ENCODE measurements at regions not wholly inside any gene's neighbourhood (a gene's known extent, or its start where the extent isn't known, plus 50 kb on each side); places are given as distances from the start of the nearest gene placed in this dataset.

DNA sequence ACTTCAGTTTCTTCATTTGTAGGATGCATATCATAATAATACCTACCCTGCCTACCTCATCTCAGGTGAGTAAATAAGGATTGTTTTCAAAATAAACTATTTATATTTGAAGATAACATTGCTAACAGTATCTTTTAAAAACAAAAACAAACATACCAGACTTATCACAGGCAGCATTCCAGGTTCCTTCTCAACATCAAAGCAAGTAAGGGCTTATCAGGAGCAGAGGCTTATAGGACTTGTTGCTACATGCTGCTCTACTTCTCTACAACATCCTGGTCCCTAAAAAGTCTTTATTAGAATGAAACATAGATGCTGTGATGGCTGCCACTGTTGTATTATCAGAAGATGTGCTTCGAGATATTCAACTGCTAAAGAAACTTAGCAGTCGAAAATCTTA is 149.2 kb upstream of the PRDM1 start:
- intact Hi-C loops (cut with micrococcal nuclease; ENCODE audit: unreplicated experiment), result no loop called here
- H3K9me3 ChIP-seq (ENCODE audit: insufficient read depth, low read depth), result no peaks in the 10 kb centered on the region
- POLR2A ChIA-PET (ENCODE audit: unreplicated experiment), result no interaction called here
- no peaks in the 10 kb centered on the region for H3K36me3 ChIP-seq (ENCODE audit: low read depth)
- BruUV-seq (replicated peaks), result no TSS peak
- no peaks in the 10 kb centered on the region for H3K27me3 ChIP-seq (ENCODE audit: insufficient read depth, low read depth)
- no peaks in the 10 kb centered on the region for H3K9me2 ChIP-seq (ENCODE audit: insufficient read depth)
- no peak overlapping the region for H3K4me3 ChIP-seq
- no peaks in the 10 kb centered on the region for H3F3A ChIP-seq (ENCODE audit: insufficient read depth, low read depth)
- no peaks in the 10 kb centered on the region for H3K79me2 ChIP-seq (ENCODE audit: low read depth)
- no peaks in the 10 kb centered on the region for H3K4me1 ChIP-seq (replicated peaks; ENCODE audit: insufficient read depth)
- H2AFZ ChIP-seq, result no peak overlapping the region
- DNase-seq, result no peak
- CTCF ChIA-PET, result no interaction called here
- no peak overlapping the region for H3K4me2 ChIP-seq
- no peak overlapping the region for H3K27ac ChIP-seq
- no peaks in the 10 kb centered on the region for H4K20me1 ChIP-seq (ENCODE audit: insufficient read depth)
- TF ChIP-seq EZH2 (IDR thresholded peaks at IDR 0.05; ENCODE audit: low read depth), result no peak
- TF ChIP-seq, protein P1, sequence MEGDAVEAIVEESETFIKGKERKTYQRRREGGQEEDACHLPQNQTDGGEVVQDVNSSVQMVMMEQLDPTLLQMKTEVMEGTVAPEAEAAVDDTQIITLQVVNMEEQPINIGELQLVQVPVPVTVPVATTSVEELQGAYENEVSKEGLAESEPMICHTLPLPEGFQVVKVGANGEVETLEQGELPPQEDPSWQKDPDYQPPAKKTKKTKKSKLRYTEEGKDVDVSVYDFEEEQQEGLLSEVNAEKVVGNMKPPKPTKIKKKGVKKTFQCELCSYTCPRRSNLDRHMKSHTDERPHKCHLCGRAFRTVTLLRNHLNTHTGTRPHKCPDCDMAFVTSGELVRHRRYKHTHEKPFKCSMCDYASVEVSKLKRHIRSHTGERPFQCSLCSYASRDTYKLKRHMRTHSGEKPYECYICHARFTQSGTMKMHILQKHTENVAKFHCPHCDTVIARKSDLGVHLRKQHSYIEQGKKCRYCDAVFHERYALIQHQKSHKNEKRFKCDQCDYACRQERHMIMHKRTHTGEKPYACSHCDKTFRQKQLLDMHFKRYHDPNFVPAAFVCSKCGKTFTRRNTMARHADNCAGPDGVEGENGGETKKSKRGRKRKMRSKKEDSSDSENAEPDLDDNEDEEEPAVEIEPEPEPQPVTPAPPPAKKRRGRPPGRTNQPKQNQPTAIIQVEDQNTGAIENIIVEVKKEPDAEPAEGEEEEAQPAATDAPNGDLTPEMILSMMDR (conservative IDR thresholded peaks at IDR 0.05), result no peak

DNA sequence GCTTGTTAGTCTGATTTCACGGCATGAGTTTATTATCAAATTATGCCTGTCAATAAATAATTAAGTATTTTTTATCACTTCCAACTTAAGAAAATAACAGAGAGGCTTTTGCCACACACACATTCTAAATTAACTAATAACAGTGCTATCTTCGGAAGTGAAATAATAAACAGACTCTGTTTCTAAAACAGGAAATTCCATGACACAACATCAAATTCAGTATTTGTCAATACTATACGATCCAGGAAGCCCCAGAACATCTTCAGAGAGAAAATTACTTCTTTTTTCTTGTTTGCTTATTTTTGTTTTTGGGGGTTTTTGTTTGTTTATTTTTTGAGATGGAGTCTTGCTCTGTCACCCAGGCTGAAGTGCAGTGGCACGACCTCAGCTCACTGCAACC is 150.7 kb upstream of the PRDM1 start:
- no peak overlapping the region for H2AFZ ChIP-seq
- no peaks in the 10 kb centered on the region for H3K79me2 ChIP-seq (ENCODE audit: low read depth)
- intact Hi-C loops (cut with micrococcal nuclease; ENCODE audit: unreplicated experiment), result no loop called here
- DNase-seq, result no peak
- TF ChIP-seq, protein P1 (conservative IDR thresholded peaks at IDR 0.05), result no peak
- no peak for TF ChIP-seq EZH2 (IDR thresholded peaks at IDR 0.05; ENCODE audit: low read depth)
- H3K9me3 ChIP-seq (ENCODE audit: insufficient read depth, low read depth), result no peaks in the 10 kb centered on the region
- no peaks in the 10 kb centered on the region for H3F3A ChIP-seq (ENCODE audit: insufficient read depth, low read depth)
- H3K27me3 ChIP-seq (ENCODE audit: insufficient read depth, low read depth), result no peaks in the 10 kb centered on the region
- POLR2A ChIA-PET (ENCODE audit: unreplicated experiment), result no interaction called here
- no peaks in the 10 kb centered on the region for H3K36me3 ChIP-seq (ENCODE audit: low read depth)
- no peaks in the 10 kb centered on the region for H3K4me1 ChIP-seq (replicated peaks; ENCODE audit: insufficient read depth)
- no peaks in the 10 kb centered on the region for H3K9me2 ChIP-seq (ENCODE audit: insufficient read depth)
- H3K27ac ChIP-seq, result no peak overlapping the region
- H3K4me3 ChIP-seq, result no peak overlapping the region
- no TSS peak for BruUV-seq (replicated peaks)
- H4K20me1 ChIP-seq (ENCODE audit: insufficient read depth), result no peaks in the 10 kb centered on the region
- H3K4me2 ChIP-seq, result no peak overlapping the region
- CTCF ChIA-PET, result no interaction called here

DNA sequence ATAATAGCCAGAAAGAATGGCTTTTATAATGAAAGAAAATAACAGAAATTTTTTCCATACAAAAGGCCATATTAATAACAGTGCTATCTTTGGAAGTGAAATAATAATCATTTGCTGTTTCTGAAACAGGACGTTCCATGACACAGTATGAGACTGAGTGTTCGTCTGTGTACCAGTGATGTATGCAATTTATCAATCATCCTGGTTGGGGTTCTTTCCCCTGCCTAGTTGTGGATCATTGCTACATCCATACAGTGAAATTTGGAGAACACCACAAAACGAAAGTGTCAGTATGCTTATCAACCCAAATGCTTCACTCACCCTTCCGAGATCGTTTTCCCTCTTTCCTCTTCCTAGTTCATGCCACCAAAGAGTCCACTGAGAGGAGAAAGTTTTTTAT is 151.4 kb upstream of the PRDM1 start:
- BruUV-seq (replicated peaks), result no TSS peak
- H3K27ac ChIP-seq, result no peak overlapping the region
- no peak for DNase-seq
- no peaks in the 10 kb centered on the region for H3K9me2 ChIP-seq (ENCODE audit: insufficient read depth)
- no peaks in the 10 kb centered on the region for H3K9me3 ChIP-seq (ENCODE audit: insufficient read depth, low read depth)
- H3K79me2 ChIP-seq (ENCODE audit: low read depth), result no peaks in the 10 kb centered on the region
- intact Hi-C loops (cut with micrococcal nuclease; ENCODE audit: unreplicated experiment), result no loop called here
- no peak overlapping the region for H3K4me2 ChIP-seq
- no peak overlapping the region for H2AFZ ChIP-seq
- H3K4me1 ChIP-seq (replicated peaks; ENCODE audit: insufficient read depth), result no peaks in the 10 kb centered on the region
- TF ChIP-seq, protein P1 (conservative IDR thresholded peaks at IDR 0.05), result no peak
- no peak for TF ChIP-seq EZH2 (IDR thresholded peaks at IDR 0.05; ENCODE audit: low read depth)
- ChIA-PET POLR2A (ENCODE audit: unreplicated experiment) (no interaction called here), CTCF (no interaction called here)
- H3K27me3 ChIP-seq (ENCODE audit: insufficient read depth, low read depth), result no peaks in the 10 kb centered on the region
- H3F3A ChIP-seq (ENCODE audit: insufficient read depth, low read depth), result no peaks in the 10 kb centered on the region
- no peak overlapping the region for H3K4me3 ChIP-seq
- no peaks in the 10 kb centered on the region for H3K36me3 ChIP-seq (ENCODE audit: low read depth)
- H4K20me1 ChIP-seq (ENCODE audit: insufficient read depth), result no peaks in the 10 kb centered on the region

Measured in PC-9 (cell line).